HG03520 (cell line): ENCODE measurements at regions not wholly inside any gene's neighbourhood (a gene's known extent, or its start where the extent isn't known, plus 50 kb on each side); places are given as distances from the start of the nearest gene placed in this dataset.

Experiments
- ATAC-seq: cut with Tn5 transposase; IDR thresholded peaks from one replicate; pipeline ENCODE4 v1.9.1; 2021; ENCODE audit warnings: mild to moderate bottlenecking, moderate library complexity; ENCODE audit not compliant: unreplicated experiment

GRCh38 chr10:35723059-35723458 is 81.0 kb upstream of the FZD8 start:
- no peak for ATAC-seq

GRCh38 chr10:35722636-35723035 is 80.5 kb upstream of the FZD8 start:
- ATAC-seq = no peak

DNA sequence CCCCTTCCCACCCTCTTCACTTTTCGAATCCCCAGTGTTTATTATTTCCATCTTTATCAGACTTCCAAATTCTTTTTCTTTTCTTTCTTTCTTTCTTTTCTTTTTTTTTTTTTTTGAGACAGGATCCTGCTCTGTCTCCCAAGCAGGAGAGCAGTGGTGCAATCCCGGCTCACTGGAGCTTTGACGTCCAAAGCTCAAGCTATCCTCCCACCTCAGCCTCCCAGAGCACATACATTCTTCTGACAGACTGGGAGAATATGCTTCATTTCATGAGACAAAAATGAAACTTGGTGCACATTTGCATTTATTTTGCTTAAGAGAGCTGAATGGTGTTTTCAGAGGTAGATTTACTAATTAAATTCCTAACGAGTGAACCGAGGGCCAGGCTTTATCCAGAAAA is 80.1 kb upstream of the FZD8 start:
- no peak for ATAC-seq

DNA sequence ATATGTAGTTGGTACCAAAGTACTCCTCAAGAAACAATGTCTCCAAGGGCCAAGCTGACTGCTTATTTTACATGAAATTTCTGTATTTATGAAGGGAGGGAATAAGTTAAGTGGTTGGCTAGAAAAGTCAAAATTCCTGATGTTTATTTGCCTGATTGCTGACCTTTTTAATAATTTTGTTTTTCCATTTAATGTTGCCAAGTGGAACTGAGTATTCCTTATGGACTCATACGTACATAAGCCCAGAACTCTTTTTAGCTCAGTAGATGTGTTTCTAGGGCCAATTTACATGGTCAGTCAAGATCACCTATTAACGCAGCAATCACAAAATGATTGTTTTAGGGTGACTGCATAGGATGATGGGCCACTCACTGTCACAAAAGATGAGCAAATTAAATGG is 78.3 kb upstream of the FZD8 start:
- no peak for ATAC-seq

- no peak for ATAC-seq
Observed at GRCh38 chr10:35716776-35717175, 74.7 kb upstream of the FZD8 start.

DNA sequence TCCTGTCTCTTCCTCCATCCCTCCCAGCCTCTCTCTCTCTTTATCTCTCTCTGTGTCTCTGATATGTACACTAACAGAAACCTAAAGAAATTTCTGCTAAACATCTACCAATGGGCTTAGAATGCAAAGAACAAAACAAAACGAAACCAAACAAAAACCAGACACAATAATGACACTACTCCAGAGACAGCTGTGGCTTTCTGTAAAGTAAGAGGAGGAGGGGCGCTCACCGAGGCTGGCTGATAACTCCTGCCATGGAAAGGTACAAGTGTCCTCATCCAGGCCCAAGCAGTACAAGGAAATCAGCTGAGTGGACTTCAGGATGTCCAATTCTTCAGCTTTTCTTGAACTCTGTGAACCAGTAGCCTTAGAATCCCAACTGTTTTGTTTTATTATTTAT is 70.4 kb upstream of the FZD8 start:
- no peak for ATAC-seq

GRCh38 chr10:35711615-35712411 is 69.7 kb upstream of the FZD8 start:
- no peak for ATAC-seq

GRCh38 chr10:35707642-35708425 is 65.7 kb upstream of the FZD8 start:
- no peak for ATAC-seq

GRCh38 chr10:35706959-35707358 is 64.9 kb upstream of the FZD8 start:
- ATAC-seq = no peak

GRCh38 chr10:35705671-35706070 is 63.6 kb upstream of the FZD8 start:
- no peak for ATAC-seq

GRCh38 chr10:35705051-35705450 is 63.0 kb upstream of the FZD8 start:
- ATAC-seq = no peak

GRCh38 chr10:35704401-35704800 is 62.3 kb upstream of the FZD8 start:
- no peak for ATAC-seq

DNA sequence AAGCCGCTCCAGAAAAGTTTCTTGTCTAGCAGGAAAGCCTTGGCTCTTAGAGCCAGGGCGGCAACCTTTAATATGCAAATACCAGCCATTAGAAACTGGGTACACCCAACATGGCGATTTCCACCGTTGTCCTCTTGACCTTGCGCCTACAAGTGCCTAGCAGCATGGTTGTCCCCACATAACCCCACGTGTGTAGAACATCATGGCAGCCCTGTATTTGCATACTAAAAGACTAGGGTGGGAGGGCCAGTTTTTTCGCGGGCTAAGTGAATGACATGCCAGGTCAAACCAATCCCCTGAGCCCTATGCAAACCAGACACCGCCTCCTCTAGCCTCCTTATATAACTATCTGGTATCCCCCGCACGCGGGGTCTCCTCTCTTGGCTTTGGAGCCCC is 58.4 kb upstream of the FZD8 start:
- ATAC-seq = no peak

DNA sequence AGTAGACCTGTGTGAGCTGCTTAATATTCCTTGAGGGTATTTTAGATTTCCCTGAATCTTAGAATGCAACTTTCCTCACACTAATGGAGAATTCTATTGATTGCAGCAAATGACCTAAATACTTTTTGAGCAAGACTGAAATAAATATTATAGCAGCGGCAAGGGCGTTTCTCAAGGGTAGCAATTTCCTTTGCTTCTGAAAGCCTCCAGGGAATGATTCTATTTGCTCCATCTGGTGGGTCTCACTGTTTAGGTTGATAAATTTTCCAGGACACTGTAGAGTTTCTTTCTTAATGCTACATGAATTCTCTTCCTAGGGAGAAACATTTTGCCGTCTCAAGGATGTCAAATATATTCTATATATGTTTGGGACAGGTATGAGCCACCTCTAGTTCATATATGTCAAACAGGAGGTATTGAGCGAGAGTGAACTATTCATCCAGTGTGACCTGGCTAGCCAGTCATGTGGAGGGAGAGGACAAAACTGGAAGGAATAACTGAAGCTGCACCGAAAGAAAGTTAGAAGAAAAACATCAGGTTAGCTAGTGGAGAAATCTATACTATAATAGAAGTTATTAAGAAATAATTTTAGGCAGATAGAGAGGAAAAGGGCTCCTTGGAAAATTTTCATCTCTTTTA is 57.9 kb upstream of the FZD8 start:
- no peak for ATAC-seq

DNA sequence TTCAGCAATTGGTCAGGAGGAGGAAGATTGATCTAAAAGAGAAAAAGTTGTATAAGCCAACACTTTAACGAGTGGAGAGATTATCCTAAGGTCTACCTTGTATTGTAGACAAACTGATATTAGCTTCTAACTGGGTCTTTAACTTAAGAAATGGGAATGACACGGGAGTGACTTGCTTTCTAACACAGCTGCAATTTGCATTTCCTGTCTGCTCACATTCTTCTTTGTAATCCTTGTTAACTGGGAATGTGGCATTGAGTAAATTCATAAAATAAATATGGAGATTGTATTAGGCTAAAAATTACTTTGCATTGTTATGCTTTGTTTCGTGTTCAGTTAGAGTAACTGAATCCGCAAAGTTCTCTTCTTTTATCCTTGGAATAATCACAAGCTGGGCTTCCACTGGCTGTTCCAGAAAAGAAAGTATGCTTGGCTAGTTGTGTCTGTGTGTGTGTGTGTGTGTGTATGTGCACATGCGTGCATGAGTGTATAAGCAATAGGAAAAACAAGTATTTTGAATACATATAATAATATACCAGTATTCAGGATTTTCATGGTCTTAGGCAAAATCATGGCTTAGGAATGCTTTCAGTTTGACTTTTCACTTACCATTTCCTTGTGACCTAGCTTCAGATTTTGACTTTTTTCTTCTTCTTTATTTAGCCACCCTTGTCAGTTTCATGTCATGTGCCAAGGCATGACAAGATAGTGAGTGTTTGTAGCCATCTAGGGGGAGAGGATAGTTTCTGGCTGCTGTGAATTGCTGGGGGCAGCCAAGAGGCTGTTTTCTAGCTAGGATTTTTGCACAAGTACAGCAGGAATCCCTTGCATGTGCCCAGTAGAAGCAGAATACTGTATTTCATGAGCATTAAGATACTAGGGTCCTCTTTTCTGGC is 54.5 kb upstream of the FZD8 start:
- ATAC-seq = no peak

GRCh38 chr10:35693800-35694199 is 51.7 kb upstream of the FZD8 start:
- no peak for ATAC-seq
